ENCODE measurements at regions not wholly inside any gene's neighbourhood (a gene's known extent, or its start where the extent isn't known, plus 50 kb on each side); places are given as distances from the start of the nearest gene placed in this dataset.

DNA sequence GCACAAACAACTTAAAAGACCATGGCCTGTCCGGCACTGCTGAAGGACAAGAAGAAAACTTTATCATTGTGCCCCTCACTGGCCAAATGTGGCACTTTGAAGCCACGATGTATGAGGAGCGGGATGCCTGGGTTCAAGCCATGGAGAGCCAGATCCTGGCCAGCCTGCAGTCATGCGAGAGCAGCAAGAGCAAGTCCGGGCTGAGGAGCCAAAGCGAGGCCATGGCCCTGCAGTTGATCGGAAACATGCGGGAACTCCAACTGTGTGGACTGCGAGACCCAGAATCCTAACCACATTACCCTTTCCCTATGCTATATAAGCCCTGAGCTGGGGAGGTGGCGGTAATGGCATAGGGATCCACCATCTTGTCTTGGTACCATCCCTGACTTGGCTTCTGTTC, 497.9 kb downstream of the ANXA1 start:
- no peaks in the 10 kb centered on the region for H3K36me3 ChIP-seq (ENCODE audit: control insufficient read depth, low read length)
- H3K4me3 ChIP-seq (ENCODE audit: low read length) = no peak overlapping the region
- no peaks in the 10 kb centered on the region for H3K79me2 ChIP-seq (ENCODE audit: control insufficient read depth, low read length)
- TF ChIP-seq EZH2phosphoT487 (IDR thresholded peaks at IDR 0.05; ENCODE audit: borderline replicate concordance, low read length) = no peak
- TF ChIP-seq, protein P1, sequence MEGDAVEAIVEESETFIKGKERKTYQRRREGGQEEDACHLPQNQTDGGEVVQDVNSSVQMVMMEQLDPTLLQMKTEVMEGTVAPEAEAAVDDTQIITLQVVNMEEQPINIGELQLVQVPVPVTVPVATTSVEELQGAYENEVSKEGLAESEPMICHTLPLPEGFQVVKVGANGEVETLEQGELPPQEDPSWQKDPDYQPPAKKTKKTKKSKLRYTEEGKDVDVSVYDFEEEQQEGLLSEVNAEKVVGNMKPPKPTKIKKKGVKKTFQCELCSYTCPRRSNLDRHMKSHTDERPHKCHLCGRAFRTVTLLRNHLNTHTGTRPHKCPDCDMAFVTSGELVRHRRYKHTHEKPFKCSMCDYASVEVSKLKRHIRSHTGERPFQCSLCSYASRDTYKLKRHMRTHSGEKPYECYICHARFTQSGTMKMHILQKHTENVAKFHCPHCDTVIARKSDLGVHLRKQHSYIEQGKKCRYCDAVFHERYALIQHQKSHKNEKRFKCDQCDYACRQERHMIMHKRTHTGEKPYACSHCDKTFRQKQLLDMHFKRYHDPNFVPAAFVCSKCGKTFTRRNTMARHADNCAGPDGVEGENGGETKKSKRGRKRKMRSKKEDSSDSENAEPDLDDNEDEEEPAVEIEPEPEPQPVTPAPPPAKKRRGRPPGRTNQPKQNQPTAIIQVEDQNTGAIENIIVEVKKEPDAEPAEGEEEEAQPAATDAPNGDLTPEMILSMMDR (IDR thresholded peaks at IDR 0.05; ENCODE audit: low read depth, low read length, poor library complexity, severe bottlenecking) = no peak
- no peaks in the 10 kb centered on the region for H3K9me2 ChIP-seq (replicated peaks; ENCODE audit: control insufficient read depth, low read length)
- H3F3A ChIP-seq (ENCODE audit: control insufficient read depth, insufficient read depth) = no peaks in the 10 kb centered on the region
- H3K4me2 ChIP-seq (ENCODE audit: low read length) = no peak overlapping the region
- H3K27me3 ChIP-seq (ENCODE audit: control insufficient read depth, low read length) = no peaks in the 10 kb centered on the region
- no peak overlapping the region for H3K27ac ChIP-seq (ENCODE audit: low read depth, low read length)
- H3K9me3 ChIP-seq (ENCODE audit: control insufficient read depth, insufficient read depth, low read length) = no peaks in the 10 kb centered on the region
- H3K4me1 ChIP-seq (ENCODE audit: control insufficient read depth, low read length) = no peaks in the 10 kb centered on the region
- no peaks in the 10 kb centered on the region for H4K20me1 ChIP-seq (ENCODE audit: control insufficient read depth, insufficient read depth, low read depth, low read length)

DNA sequence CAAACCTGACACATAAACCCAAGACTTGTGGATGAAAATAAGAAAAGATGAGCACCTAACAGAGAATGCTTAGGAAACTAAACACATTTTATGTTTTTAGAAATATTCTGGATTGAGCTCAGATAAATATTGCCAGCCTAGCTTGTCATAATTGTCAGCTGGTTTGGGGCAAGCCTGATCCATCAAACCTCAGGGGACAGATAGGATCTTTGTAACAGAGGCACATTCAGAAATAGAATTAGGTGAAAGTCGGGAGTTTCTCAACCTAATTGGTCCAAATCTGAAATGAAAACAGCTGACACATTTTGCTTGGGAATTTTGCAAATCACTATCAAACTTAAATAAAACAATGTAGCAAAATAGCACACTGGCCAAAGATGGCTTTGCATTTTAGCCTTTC, 503.7 kb downstream of the ANXA1 start:
- no peaks in the 10 kb centered on the region for H3K36me3 ChIP-seq (ENCODE audit: control insufficient read depth, low read length)
- no peaks in the 10 kb centered on the region for H4K20me1 ChIP-seq (ENCODE audit: control insufficient read depth, insufficient read depth, low read depth, low read length)
- no peaks in the 10 kb centered on the region for H3K27me3 ChIP-seq (ENCODE audit: control insufficient read depth, low read length)
- no peak overlapping the region for H3K4me2 ChIP-seq (ENCODE audit: low read length)
- no peaks in the 10 kb centered on the region for H3K79me2 ChIP-seq (ENCODE audit: control insufficient read depth, low read length)
- H3K27ac ChIP-seq (ENCODE audit: low read depth, low read length) = no peak overlapping the region
- TF ChIP-seq, protein P1 (IDR thresholded peaks at IDR 0.05; ENCODE audit: low read depth, low read length, poor library complexity, severe bottlenecking) = no peak
- no peak for TF ChIP-seq EZH2phosphoT487 (IDR thresholded peaks at IDR 0.05; ENCODE audit: borderline replicate concordance, low read length)
- no peak overlapping the region for H3K4me3 ChIP-seq (ENCODE audit: low read length)
- no peaks in the 10 kb centered on the region for H3K9me2 ChIP-seq (replicated peaks; ENCODE audit: control insufficient read depth, low read length)
- H3K9me3 ChIP-seq (ENCODE audit: control insufficient read depth, insufficient read depth, low read length) = no peaks in the 10 kb centered on the region
- H3F3A ChIP-seq (ENCODE audit: control insufficient read depth, insufficient read depth) = no peaks in the 10 kb centered on the region
- H3K4me1 ChIP-seq (ENCODE audit: control insufficient read depth, low read length) = no peaks in the 10 kb centered on the region

DNA sequence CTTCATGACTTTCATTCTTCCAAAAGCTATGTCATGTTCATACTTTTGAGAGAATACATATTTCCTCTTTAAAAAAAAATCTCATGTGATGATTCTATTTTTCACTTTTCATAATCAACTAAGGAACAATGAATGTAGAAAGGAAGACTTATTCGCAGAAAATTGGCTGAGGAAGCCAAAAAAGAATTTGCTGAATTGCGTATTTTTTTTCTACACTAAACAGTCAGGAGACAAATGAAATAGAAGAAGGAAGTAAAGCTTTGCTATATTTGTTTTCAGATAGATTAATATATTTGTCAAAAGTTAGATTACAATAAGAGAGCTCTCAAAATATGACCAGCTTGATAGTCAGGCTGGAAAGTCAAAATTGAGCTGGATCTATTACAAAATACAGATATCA, 504.2 kb downstream of the ANXA1 start:
- H3K27ac ChIP-seq (ENCODE audit: low read depth, low read length) = no peak overlapping the region
- TF ChIP-seq, protein P1 (IDR thresholded peaks at IDR 0.05; ENCODE audit: low read depth, low read length, poor library complexity, severe bottlenecking) = no peak
- TF ChIP-seq EZH2phosphoT487 (IDR thresholded peaks at IDR 0.05; ENCODE audit: borderline replicate concordance, low read length) = no peak
- H3K9me3 ChIP-seq (ENCODE audit: control insufficient read depth, insufficient read depth, low read length) = no peaks in the 10 kb centered on the region
- no peaks in the 10 kb centered on the region for H3K36me3 ChIP-seq (ENCODE audit: control insufficient read depth, low read length)
- H3K4me1 ChIP-seq (ENCODE audit: control insufficient read depth, low read length) = no peaks in the 10 kb centered on the region
- no peak overlapping the region for H3K4me2 ChIP-seq (ENCODE audit: low read length)
- no peak overlapping the region for H3K4me3 ChIP-seq (ENCODE audit: low read length)
- H4K20me1 ChIP-seq (ENCODE audit: control insufficient read depth, insufficient read depth, low read depth, low read length) = no peaks in the 10 kb centered on the region
- H3K9me2 ChIP-seq (replicated peaks; ENCODE audit: control insufficient read depth, low read length) = no peaks in the 10 kb centered on the region
- H3K79me2 ChIP-seq (ENCODE audit: control insufficient read depth, low read length) = no peaks in the 10 kb centered on the region
- H3K27me3 ChIP-seq (ENCODE audit: control insufficient read depth, low read length) = no peaks in the 10 kb centered on the region
- no peaks in the 10 kb centered on the region for H3F3A ChIP-seq (ENCODE audit: control insufficient read depth, insufficient read depth)

DNA sequence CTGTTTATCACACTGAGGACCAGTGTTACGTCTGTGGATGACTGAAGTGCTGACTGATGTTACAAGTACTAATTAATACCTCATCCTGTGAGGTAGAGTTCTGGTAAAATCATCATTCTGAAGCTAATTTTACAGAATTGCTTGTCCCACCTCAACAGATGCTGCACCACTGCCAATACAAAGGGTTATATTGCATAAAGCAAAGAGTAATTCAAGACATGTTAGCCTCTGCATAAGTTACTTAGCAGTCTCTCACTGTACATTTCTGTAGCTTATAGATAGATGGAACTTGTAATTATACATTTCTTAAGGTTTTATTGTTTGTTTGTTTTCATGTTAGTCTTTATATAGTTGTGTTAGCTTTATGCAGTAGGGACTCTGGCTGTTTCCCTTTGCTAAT, 513.6 kb downstream of the ANXA1 start:
- Histone ChIP-seq H3K79me2 (ENCODE audit: control insufficient read depth, low read length) (no peaks in the 10 kb centered on the region), H4K20me1 (ENCODE audit: control insufficient read depth, insufficient read depth, low read depth, low read length) (no peaks in the 10 kb centered on the region), H3K36me3 (ENCODE audit: control insufficient read depth, low read length) (no peaks in the 10 kb centered on the region), H3F3A (ENCODE audit: control insufficient read depth, insufficient read depth) (no peaks in the 10 kb centered on the region), H3K27me3 (ENCODE audit: control insufficient read depth, low read length) (0 out of 2 replicates have a peak, but pooled peaks cover 3% of the 10 kb centered on the region), H3K4me2 (ENCODE audit: low read length) (no peak overlapping the region), H3K27ac (ENCODE audit: low read depth, low read length) (no peak overlapping the region), H3K4me1 (ENCODE audit: control insufficient read depth, low read length) (no peaks in the 10 kb centered on the region), H3K9me3 (ENCODE audit: control insufficient read depth, insufficient read depth, low read length) (no peaks in the 10 kb centered on the region), H3K4me3 (ENCODE audit: low read length) (no peak overlapping the region), H3K9me2 (replicated peaks; ENCODE audit: control insufficient read depth, low read length) (no peaks in the 10 kb centered on the region)
- TF ChIP-seq, protein P1 (IDR thresholded peaks at IDR 0.05; ENCODE audit: low read depth, low read length, poor library complexity, severe bottlenecking) = no peak
- no peak for TF ChIP-seq EZH2phosphoT487 (IDR thresholded peaks at IDR 0.05; ENCODE audit: borderline replicate concordance, low read length)

All from DOHH2 (cell line).